ENCODE measurements at regions not wholly inside any gene's neighbourhood (a gene's known extent, or its start where the extent isn't known, plus 50 kb on each side); places are given as distances from the start of the nearest gene placed in this dataset.

- DNase-seq (ENCODE audit: low read depth, low spot score): no peak
- H3K4me3 ChIP-seq (ENCODE audit: low read length): no peak overlapping the region
These were observed 100.1 kb upstream of the OSR1 start for GRCh38 chr2:19458427-19459003.

- DNase-seq (ENCODE audit: low read depth, low spot score): no peak
- H3K4me3 ChIP-seq (ENCODE audit: low read length): no peak overlapping the region
These were observed 99.4 kb upstream of the OSR1 start for GRCh38 chr2:19457809-19458208.

GRCh38 chr2:19456705-19457309 is 98.4 kb upstream of the OSR1 start:
- no peak for DNase-seq (ENCODE audit: low read depth, low spot score)
- no peak overlapping the region for H3K4me3 ChIP-seq (ENCODE audit: low read length)

GRCh38 chr2:19454125-19454524 is 95.7 kb upstream of the OSR1 start:
- DNase-seq (ENCODE audit: low read depth, low spot score): no peak
- no peak overlapping the region for H3K4me3 ChIP-seq (ENCODE audit: low read length)

- no peak for DNase-seq (ENCODE audit: low read depth, low spot score)
- H3K4me3 ChIP-seq (ENCODE audit: low read length): no peak overlapping the region
These were observed 84.3 kb upstream of the OSR1 start for GRCh38 chr2:19442731-19443130.

- no peak for DNase-seq (ENCODE audit: low read depth, low spot score)
- no peak overlapping the region for H3K4me3 ChIP-seq (ENCODE audit: low read length)
These were observed 80.7 kb upstream of the OSR1 start for GRCh38 chr2:19439081-19439480.

GRCh38 chr2:19435815-19436214 is 77.4 kb upstream of the OSR1 start:
- no peak for DNase-seq (ENCODE audit: low read depth, low spot score)
- H3K4me3 ChIP-seq (ENCODE audit: low read length): no peak overlapping the region

GRCh38 chr2:19434413-19434812 is 76.0 kb upstream of the OSR1 start:
- no peak for DNase-seq (ENCODE audit: low read depth, low spot score)
- no peak overlapping the region for H3K4me3 ChIP-seq (ENCODE audit: low read length)

- H3K4me3 ChIP-seq (ENCODE audit: low read length): no peak overlapping the region
- no peak for DNase-seq (ENCODE audit: low read depth, low spot score)
These were observed 68.5 kb upstream of the OSR1 start for GRCh38 chr2:19426941-19427340.

GRCh38 chr2:19426144-19426543 is 67.7 kb upstream of the OSR1 start:
- no peak overlapping the region for H3K4me3 ChIP-seq (ENCODE audit: low read length)

GRCh38 chr2:19425419-19425818 is 67.0 kb upstream of the OSR1 start:
- H3K4me3 ChIP-seq (ENCODE audit: low read length): no peak overlapping the region
- DNase-seq (ENCODE audit: low read depth, low spot score): no peak

More at GRCh38 chr2:19426144-19426543, 67.7 kb upstream of the OSR1 start:
- no peak for DNase-seq (ENCODE audit: low read depth, low spot score)

- H3K4me3 ChIP-seq (ENCODE audit: low read length): no peak overlapping the region
- no peak for DNase-seq (ENCODE audit: low read depth, low spot score)
These were observed 60.9 kb upstream of the OSR1 start for GRCh38 chr2:19419211-19419880.

GRCh38 chr2:19416784-19417684 is 58.6 kb upstream of the OSR1 start:
- no peak for DNase-seq (ENCODE audit: low read depth, low spot score)
- no peak overlapping the region for H3K4me3 ChIP-seq (ENCODE audit: low read length)

GRCh38 chr2:19416083-19416482 is 57.7 kb upstream of the OSR1 start:
- DNase-seq (ENCODE audit: low read depth, low spot score): no peak
- no peak overlapping the region for H3K4me3 ChIP-seq (ENCODE audit: low read length)

- no peak for DNase-seq (ENCODE audit: low read depth, low spot score)
These were observed 50.6 kb upstream of the OSR1 start for GRCh38 chr2:19409046-19409445.

GRCh38 chr2:19408592-19408991 is 50.2 kb upstream of the OSR1 start:
- no peak for DNase-seq (ENCODE audit: low read depth, low spot score)
- H3K4me3 ChIP-seq (ENCODE audit: low read length): no peak overlapping the region

More at GRCh38 chr2:19409046-19409445, 50.6 kb upstream of the OSR1 start:
- no peak overlapping the region for H3K4me3 ChIP-seq (ENCODE audit: low read length)
